Gastrocnemius medialis (tissue), 4 donors: ENCODE measurements at regions not wholly inside any gene's neighbourhood (a gene's known extent, or its start where the extent isn't known, plus 50 kb on each side); places are given as distances from the start of the nearest gene placed in this dataset.

Experiments used
- POLR2A ChIP-seq, 2 donors: fragments of 450-650 bp; IDR thresholded peaks; one replicate each; pipeline ENCODE4 v1.6.1; 2017; ENCODE audit warnings: antibody characterized with exemption in 2 of 2, mild to moderate bottlenecking in 2 of 2, moderate library complexity in 2 of 2
- TF ChIP-seq, protein P1 (sequence below), 5 experiments: fragments of 450-650 bp in 3 of 5; fragments of 200-600 bp in 2 of 5; sonication (generic) in 2 of 5; IDR thresholded peaks in 4 of 5; conservative IDR thresholded peaks in 1 of 5; 1 replicate in 4 of 5; 2 replicates in 1 of 5; pipeline ENCODE4 v1.5.1; 2016 to 2019; ENCODE audit warnings: antibody characterized with exemption in 5 of 5, mild to moderate bottlenecking in 3 of 5, moderate library complexity in 3 of 5

DNA sequence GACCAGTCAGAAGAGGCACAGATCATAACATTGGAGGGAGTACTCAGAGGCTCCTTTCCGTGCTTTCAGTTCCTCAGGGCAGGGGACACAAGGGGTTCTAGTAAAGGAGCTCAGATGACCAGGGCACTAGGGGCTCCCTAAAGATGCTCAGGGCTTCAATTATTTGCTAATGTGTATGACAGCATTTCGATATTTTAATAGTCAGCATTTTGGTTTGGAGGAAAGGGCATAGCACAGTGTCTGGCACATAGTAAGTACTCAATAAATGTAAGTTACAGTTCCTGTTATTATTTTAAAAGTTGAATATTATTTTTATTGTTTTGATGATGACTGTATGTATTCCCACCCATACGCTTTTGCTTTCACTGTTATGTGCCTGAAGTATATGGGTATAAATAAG, 260.0 kb downstream of the REEP3 start:
- TF ChIP-seq, protein P1, sequence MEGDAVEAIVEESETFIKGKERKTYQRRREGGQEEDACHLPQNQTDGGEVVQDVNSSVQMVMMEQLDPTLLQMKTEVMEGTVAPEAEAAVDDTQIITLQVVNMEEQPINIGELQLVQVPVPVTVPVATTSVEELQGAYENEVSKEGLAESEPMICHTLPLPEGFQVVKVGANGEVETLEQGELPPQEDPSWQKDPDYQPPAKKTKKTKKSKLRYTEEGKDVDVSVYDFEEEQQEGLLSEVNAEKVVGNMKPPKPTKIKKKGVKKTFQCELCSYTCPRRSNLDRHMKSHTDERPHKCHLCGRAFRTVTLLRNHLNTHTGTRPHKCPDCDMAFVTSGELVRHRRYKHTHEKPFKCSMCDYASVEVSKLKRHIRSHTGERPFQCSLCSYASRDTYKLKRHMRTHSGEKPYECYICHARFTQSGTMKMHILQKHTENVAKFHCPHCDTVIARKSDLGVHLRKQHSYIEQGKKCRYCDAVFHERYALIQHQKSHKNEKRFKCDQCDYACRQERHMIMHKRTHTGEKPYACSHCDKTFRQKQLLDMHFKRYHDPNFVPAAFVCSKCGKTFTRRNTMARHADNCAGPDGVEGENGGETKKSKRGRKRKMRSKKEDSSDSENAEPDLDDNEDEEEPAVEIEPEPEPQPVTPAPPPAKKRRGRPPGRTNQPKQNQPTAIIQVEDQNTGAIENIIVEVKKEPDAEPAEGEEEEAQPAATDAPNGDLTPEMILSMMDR (IDR thresholded peaks at IDR 0.05 in 4 of 5, conservative IDR thresholded peaks at IDR 0.05 in 1 of 5), result no peak
- TF ChIP-seq POLR2A (IDR thresholded peaks at IDR 0.05), result no peak
